Uterus (tissue), 3 donors: ENCODE measurements at regions not wholly inside any gene's neighbourhood (a gene's known extent, or its start where the extent isn't known, plus 50 kb on each side); places are given as distances from the start of the nearest gene placed in this dataset.

ENCODE experiments used
- DNase-seq, 2 donors: peaks; one replicate each; pipeline ENCODE4 v3.0.0-alpha.2; 2019 to 2020
- H3K27ac ChIP-seq, 2 donors: fragments of 200-600 bp; sonication (generic); 1 replicate in 1 of 2; 2 replicates in 1 of 2; pipeline ENCODE4 v1.5.1; 2016 to 2018
- H3K27me3 ChIP-seq, 2 donors: fragments of 200-600 bp; sonication (generic); one replicate each; pipeline ENCODE4 v1.5.1; 2018 to 2019; ENCODE audit warnings: control low read depth in 1 of 2
- H3K36me3 ChIP-seq, 2 donors: fragments of 200-600 bp; sonication (generic); one replicate each; pipeline ENCODE4 v1.5.1; 2019; ENCODE audit warnings: control low read depth in 1 of 2
- H3K4me1 ChIP-seq, 2 donors: fragments of 200-600 bp; sonication (generic); one replicate each; pipeline ENCODE4 v1.5.1; 2018 to 2019; ENCODE audit warnings: control low read depth in 1 of 2
- H3K4me3 ChIP-seq, 2 donors: fragments of 200-600 bp; sonication (generic); 1 replicate in 1 of 2; 2 replicates in 1 of 2; pipeline ENCODE4 v1.5.1; 2018 to 2019; ENCODE audit warnings: mild to moderate bottlenecking in 1 of 2
- H3K9me3 ChIP-seq, 2 donors: fragments of 200-600 bp; sonication (generic); one replicate each; pipeline ENCODE4 v1.5.1; 2019; ENCODE audit warnings: control low read depth in 1 of 2
- POLR2A ChIP-seq, 2 donors: fragments of 450-650 bp; IDR thresholded peaks; one replicate each; pipeline ENCODE4 v1.6.1; 2016; ENCODE audit warnings: antibody characterized with exemption in 2 of 2, mild to moderate bottlenecking in 1 of 2, moderate library complexity in 1 of 2
- intact Hi-C: fragments of 100-400 bp; cut with DNase I; formaldehyde crosslinking; loops from one replicate; pipeline ENCODE4 v1.15.1; 2023; ENCODE audit warnings: low total_unique reads
- TF ChIP-seq, protein P1 (sequence below), 4 experiments: fragments of 200-600 bp in 2 of 4; fragments of 450-650 bp in 2 of 4; sonication (generic) in 2 of 4; IDR thresholded peaks; one replicate each; pipeline ENCODE4 v1.5.1; 2016 to 2019; ENCODE audit warnings: antibody characterized with exemption in 4 of 4, mild to moderate bottlenecking in 2 of 4, moderate library complexity in 1 of 4
- donor health status: DM: yes; HTN: yes; CAD: no.

DNA sequence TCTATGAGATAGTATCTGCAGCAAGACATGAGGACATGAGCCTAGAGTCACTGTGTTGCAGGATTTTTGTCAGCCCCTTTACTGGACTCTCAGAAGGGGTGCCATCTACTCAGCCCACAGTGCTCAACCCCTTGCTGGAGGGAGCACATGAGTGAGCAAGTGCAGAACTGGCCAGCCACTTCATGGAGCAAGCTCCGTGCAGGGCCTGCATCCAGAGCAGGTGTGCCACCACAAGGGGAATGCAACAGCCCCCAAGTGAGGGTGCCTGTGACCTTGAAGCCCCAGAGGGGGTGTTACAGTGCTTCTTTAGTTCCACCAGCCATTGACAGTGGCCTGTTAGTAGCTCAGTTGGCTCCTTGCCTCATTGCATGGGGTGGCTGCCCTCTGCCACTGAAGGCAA is 649.7 kb downstream of the PLPP3 start:
- Histone ChIP-seq H3K27me3 (no peaks in the 10 kb centered on the region), H3K4me3 (no peak overlapping the region), H3K9me3 (no peaks in the 10 kb centered on the region), H3K27ac (no peak overlapping the region), H3K36me3 (no peaks in the 10 kb centered on the region), H3K4me1 (no peaks in the 10 kb centered on the region)
- no peak for TF ChIP-seq POLR2A (IDR thresholded peaks at IDR 0.05)
- intact Hi-C loops, result no loop called here
- DNase-seq, result no peak

DNA sequence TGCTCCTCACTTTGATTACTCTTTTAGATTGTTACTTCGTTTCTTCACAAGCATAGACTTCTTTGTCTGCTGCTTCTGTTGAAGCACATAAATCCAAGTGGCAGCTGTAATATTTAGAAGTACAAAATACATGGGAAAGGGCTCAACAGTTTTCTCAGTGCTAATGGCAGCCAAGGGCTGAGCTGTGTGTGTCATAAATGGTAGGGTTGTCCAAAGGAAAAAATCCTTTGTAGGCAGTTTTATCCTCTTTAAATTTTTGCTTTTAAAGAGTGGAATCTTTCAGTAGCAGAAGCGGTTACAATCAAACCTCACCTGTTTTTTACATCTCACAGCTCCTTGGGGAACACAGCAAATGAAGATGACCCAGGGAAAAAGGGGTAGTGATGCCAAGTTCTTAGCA is 650.8 kb downstream of the PLPP3 start:
- Histone ChIP-seq H3K36me3 (no peaks in the 10 kb centered on the region), H3K27me3 (no peaks in the 10 kb centered on the region), H3K9me3 (no peaks in the 10 kb centered on the region), H3K27ac (no peak overlapping the region), H3K4me1 (no peaks in the 10 kb centered on the region), H3K4me3 (no peak overlapping the region)
- TF ChIP-seq POLR2A (IDR thresholded peaks at IDR 0.05), result no peak
- TF ChIP-seq, protein P1, sequence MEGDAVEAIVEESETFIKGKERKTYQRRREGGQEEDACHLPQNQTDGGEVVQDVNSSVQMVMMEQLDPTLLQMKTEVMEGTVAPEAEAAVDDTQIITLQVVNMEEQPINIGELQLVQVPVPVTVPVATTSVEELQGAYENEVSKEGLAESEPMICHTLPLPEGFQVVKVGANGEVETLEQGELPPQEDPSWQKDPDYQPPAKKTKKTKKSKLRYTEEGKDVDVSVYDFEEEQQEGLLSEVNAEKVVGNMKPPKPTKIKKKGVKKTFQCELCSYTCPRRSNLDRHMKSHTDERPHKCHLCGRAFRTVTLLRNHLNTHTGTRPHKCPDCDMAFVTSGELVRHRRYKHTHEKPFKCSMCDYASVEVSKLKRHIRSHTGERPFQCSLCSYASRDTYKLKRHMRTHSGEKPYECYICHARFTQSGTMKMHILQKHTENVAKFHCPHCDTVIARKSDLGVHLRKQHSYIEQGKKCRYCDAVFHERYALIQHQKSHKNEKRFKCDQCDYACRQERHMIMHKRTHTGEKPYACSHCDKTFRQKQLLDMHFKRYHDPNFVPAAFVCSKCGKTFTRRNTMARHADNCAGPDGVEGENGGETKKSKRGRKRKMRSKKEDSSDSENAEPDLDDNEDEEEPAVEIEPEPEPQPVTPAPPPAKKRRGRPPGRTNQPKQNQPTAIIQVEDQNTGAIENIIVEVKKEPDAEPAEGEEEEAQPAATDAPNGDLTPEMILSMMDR (IDR thresholded peaks at IDR 0.05), result no peak
- no peak for DNase-seq
- intact Hi-C loops, result no loop called here

DNA sequence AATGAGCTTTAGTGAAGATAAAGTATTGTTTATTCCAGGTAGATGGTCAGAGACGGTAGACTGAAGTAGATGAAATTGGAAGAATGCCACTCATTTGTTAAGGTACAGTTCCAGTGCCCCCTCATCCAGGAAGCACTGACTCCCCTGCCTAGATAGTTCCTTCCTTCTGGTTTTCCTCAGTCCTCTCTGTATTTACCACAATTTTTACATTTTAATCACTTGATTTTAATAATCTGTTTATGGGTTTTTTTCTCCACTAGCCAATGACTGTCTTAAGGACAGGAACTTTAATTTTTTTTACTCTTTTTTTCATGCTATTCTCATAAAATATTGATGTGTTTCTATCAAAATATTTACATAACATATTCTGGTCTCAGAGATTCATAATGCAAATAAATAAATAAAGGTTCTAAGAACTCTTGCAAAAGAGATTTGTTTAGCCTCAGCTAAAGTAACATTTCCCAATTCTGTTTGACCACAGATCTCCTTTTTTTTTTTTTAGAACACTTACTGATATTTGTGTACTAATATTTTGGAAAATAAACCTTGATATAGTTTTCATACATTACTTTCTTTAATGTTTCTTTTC is 651.6 kb downstream of the PLPP3 start:
- Histone ChIP-seq H3K4me3 (no peak overlapping the region), H3K9me3 (no peaks in the 10 kb centered on the region), H3K36me3 (no peaks in the 10 kb centered on the region), H3K27me3 (no peaks in the 10 kb centered on the region), H3K27ac (no peak overlapping the region), H3K4me1 (no peaks in the 10 kb centered on the region)
- intact Hi-C loops, result no loop called here
- DNase-seq, result no peak
- TF ChIP-seq POLR2A (IDR thresholded peaks at IDR 0.05), result no peak
- TF ChIP-seq, protein P1 (IDR thresholded peaks at IDR 0.05), result no peak

DNA sequence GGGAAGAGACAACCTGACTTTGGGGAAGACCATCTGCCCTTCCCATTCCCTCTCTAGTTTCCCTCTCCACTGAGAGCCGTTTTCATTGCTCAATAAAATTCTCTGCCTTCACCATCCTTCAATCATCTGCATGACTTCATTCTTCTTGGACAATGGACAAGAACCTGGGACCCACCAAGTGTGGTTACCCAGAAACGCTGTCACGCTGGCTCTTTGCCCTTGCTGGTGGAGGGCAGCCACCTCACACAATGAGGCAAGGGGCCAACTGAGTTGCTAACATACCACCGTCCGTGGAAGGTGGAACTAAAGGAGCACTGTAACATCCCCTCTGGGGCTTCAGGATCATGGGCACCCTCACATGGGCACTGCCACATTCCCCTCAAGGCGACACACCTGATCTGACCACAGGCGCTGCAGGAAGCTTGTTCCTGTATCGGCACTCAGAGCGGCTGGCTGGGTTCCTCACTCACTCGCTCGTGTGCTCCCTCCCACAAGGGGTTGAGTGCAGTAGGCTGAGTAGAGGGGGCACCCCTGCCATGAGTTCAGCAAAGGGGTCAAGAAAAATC is 652.4 kb downstream of the PLPP3 start:
- H3K27ac ChIP-seq, result no peak overlapping the region
- H3K4me1 ChIP-seq, result no peaks in the 10 kb centered on the region
- no peak for DNase-seq
- H3K4me3 ChIP-seq, result no peak overlapping the region
- H3K9me3 ChIP-seq, result no peaks in the 10 kb centered on the region
- H3K36me3 ChIP-seq, result no peaks in the 10 kb centered on the region
- no peaks in the 10 kb centered on the region for H3K27me3 ChIP-seq
- TF ChIP-seq, protein P1 (IDR thresholded peaks at IDR 0.05), result no peak
- no peak for TF ChIP-seq POLR2A (IDR thresholded peaks at IDR 0.05)
- intact Hi-C loops, result no loop called here

DNA sequence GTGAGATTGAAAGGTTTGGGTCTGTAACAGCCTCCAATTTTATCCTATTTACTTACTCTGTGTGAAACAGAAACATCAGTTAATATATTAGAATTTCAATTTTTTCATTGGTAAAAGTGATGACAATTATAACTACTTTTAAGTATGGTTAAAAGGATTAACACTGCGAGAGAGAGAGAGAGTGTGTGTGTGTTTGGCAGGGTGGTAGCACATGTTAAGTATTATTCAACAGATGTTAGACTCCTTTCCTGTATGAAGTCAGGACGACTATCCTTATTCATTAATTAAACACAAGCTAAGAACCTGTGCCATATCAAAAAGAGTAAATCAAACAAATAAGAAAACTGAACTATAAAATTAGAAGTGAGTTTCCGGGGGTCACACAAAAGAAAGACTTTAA is 662.5 kb downstream of the PLPP3 start:
- no peak overlapping the region for H3K27ac ChIP-seq
- H3K4me1 ChIP-seq, result no peaks in the 10 kb centered on the region
- TF ChIP-seq, protein P1 (IDR thresholded peaks at IDR 0.05), result no peak
- TF ChIP-seq POLR2A (IDR thresholded peaks at IDR 0.05), result no peak
- intact Hi-C loops, result no loop called here
- no peaks in the 10 kb centered on the region for H3K36me3 ChIP-seq
- H3K27me3 ChIP-seq, result no peaks in the 10 kb centered on the region
- H3K4me3 ChIP-seq, result no peak overlapping the region
- DNase-seq, result no peak
- no peaks in the 10 kb centered on the region for H3K9me3 ChIP-seq

DNA sequence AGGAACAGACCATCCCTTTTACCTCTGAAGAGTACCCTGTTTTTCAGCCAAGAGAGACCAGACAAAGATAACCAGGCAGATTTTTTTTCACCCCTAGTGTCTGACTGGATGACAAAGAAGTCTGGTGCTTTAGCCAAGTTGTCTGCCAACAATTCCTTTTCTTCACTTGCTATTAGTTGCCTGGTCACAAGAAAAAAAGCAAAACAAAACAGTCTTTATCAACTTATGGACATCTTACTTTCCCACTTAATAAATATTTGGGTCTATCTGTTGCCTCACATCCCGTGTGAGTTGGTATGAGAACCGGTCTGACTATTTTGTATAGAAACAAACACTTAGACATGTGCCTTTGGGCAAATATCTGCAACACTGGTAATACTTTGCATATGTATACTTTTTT is 662.9 kb downstream of the PLPP3 start:
- intact Hi-C loops, result no loop called here
- H3K27me3 ChIP-seq, result no peaks in the 10 kb centered on the region
- H3K4me1 ChIP-seq, result no peaks in the 10 kb centered on the region
- H3K27ac ChIP-seq, result no peak overlapping the region
- TF ChIP-seq, protein P1 (IDR thresholded peaks at IDR 0.05), result no peak
- no peak for TF ChIP-seq POLR2A (IDR thresholded peaks at IDR 0.05)
- H3K9me3 ChIP-seq, result no peaks in the 10 kb centered on the region
- no peak for DNase-seq
- H3K36me3 ChIP-seq, result no peaks in the 10 kb centered on the region
- no peak overlapping the region for H3K4me3 ChIP-seq
